LNCAP (cell line): ENCODE measurements at regions not wholly inside any gene's neighbourhood (a gene's known extent, or its start where the extent isn't known, plus 50 kb on each side); places are given as distances from the start of the nearest gene placed in this dataset.

Source experiments
- CTCF ChIP-seq: fragments of 450-650 bp; IDR thresholded peaks from 2 replicates; pipeline ENCODE4 v1.5.1; 2017; ENCODE audit warnings: mild to moderate bottlenecking

GRCh38 chr10:86601956-86602602 lies 52.3 kb upstream of the OPN4 start:
- TF ChIP-seq CTCF: no peak

- no peak for TF ChIP-seq CTCF
Measured at GRCh38 chr10:86603256-86603655, 51.1 kb upstream of the OPN4 start.
